ENCODE measurements at regions not wholly inside any gene's neighbourhood (a gene's known extent, or its start where the extent isn't known, plus 50 kb on each side); places are given as distances from the start of the nearest gene placed in this dataset.

DNA sequence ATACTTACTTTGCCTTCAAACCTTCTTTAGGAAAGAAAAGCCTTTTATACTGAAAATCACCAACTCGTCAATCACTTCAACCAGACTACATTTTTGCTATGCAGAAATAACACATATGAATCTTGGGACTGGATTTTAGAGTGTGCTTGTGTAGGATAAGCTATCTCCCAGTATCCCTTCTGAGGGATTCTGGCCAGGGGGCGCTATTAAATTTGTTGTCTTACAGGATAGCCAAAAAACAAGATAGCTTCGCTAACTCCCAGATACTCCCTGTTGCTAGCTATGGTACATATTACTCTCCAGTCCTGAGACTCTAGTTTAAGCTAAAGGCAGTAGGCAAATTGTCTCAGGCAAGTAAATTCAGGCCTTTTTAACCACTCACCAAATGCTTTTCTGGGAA, 167.2 kb downstream of the LHFPL1 start:
- Histone ChIP-seq H2AK5ac (ENCODE audit: low read depth, low read length) (no peak overlapping the region), H2AK9ac (replicated peaks; ENCODE audit: low read depth, low read length, poor library complexity) (no peak overlapping the region), H4K8ac (ENCODE audit: low read depth in 2 of 2, low read length in 2 of 2) (no peak overlapping the region), H3K18ac (ENCODE audit: low read depth, low read length) (peak overlapping the region; percentile 59; the same call in 1 of the 2 replicates), H4K5ac (ENCODE audit: low read depth, low read length) (no peak overlapping the region), H3K14ac (replicated peaks; ENCODE audit: low read depth, low read length) (no peak overlapping the region), H3K4me1 (ENCODE audit: control insufficient read depth, insufficient read depth, low read length) (no peaks in the 10 kb centered on the region), H3K4ac (ENCODE audit: low read depth, low read length) (no peak overlapping the region), H3K9me3 (ENCODE audit: control insufficient read depth, insufficient read depth, low read length) (peaks cover 6% of the 10 kb centered on the region), H3K4me3 (ENCODE audit: insufficient read depth, low read depth, low read length) (no peak overlapping the region), H2BK120ac (ENCODE audit: low read depth, low read length) (0 out of 2 replicates have a peak overlapping the region, but pooled peaks have one; percentile 40), H3K79me1 (ENCODE audit: low read depth in 1 of 2, low read length in 2 of 2) (no peaks in the 10 kb centered on the region), H3K9me1 (ENCODE audit: insufficient read depth, low read length) (no peaks in the 10 kb centered on the region), H3K23ac (ENCODE audit: low read depth, low read length) (no peak overlapping the region), H3K4me2 (ENCODE audit: low read depth, low read length) (no peak overlapping the region), H3K27me3 (ENCODE audit: control insufficient read depth, insufficient read depth, low read length) (no peaks in the 10 kb centered on the region), H2BK15ac (ENCODE audit: low read depth, low read length) (no peak overlapping the region), H4K20me1 (ENCODE audit: insufficient read depth, low read length) (no peaks in the 10 kb centered on the region), H4K91ac (ENCODE audit: insufficient read depth, low read depth, low read length) (no peak overlapping the region), H3K56ac (ENCODE audit: extremely low read depth, insufficient read depth, low read length) (no peak overlapping the region), H2BK20ac (ENCODE audit: low read depth, low read length) (no peak overlapping the region), H3K9ac (ENCODE audit: low read depth, low read length) (no peak overlapping the region), H2AFZ (replicated peaks; ENCODE audit: low read length, poor library complexity) (no peak overlapping the region), H2BK5ac (ENCODE audit: low read depth, low read length, poor library complexity, severe bottlenecking) (no peak overlapping the region), H3K27ac (ENCODE audit: insufficient read depth, low read length) (no peak overlapping the region), H3K36me3 (ENCODE audit: control insufficient read depth, insufficient read depth, low read length) (no peaks in the 10 kb centered on the region)
- DNase-seq (peak; percentile 4), ATAC-seq (ENCODE audit: low read depth) (no peak)
- CTCF ChIA-PET = interaction anchor here (1.1 to 1.3 kb wide), 2 partner anchors 13 to 124 kb away, joined by 3 to 4 read pairs; no protein-coding TSS in a partner anchor
- POLR2A ChIA-PET (ENCODE audit: unreplicated experiment) = no interaction called here
- WGBS, 2 experiments (ENCODE audit: extremely low coverage in 2 of 2, insufficient read length in 1 of 2) = no CpG with 5 or more reads among the region's 3 CpGs
- intact Hi-C loops (cut with micrococcal nuclease) = loop anchor here (10.0 kb wide), 1 partner anchor 222 kb away; no protein-coding TSS in a partner anchor
- BruUV-seq (replicated peaks) = no TSS peak
- TF ChIP-seq POLR2A (IDR thresholded peaks at IDR 0.05; ENCODE audit: low read depth, low read length) = no peak
- TF ChIP-seq, protein P1, sequence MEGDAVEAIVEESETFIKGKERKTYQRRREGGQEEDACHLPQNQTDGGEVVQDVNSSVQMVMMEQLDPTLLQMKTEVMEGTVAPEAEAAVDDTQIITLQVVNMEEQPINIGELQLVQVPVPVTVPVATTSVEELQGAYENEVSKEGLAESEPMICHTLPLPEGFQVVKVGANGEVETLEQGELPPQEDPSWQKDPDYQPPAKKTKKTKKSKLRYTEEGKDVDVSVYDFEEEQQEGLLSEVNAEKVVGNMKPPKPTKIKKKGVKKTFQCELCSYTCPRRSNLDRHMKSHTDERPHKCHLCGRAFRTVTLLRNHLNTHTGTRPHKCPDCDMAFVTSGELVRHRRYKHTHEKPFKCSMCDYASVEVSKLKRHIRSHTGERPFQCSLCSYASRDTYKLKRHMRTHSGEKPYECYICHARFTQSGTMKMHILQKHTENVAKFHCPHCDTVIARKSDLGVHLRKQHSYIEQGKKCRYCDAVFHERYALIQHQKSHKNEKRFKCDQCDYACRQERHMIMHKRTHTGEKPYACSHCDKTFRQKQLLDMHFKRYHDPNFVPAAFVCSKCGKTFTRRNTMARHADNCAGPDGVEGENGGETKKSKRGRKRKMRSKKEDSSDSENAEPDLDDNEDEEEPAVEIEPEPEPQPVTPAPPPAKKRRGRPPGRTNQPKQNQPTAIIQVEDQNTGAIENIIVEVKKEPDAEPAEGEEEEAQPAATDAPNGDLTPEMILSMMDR (conservative IDR thresholded peaks at IDR 0.05; ENCODE audit: low read depth, low read length) = 0 out of 2 replicates have a peak, but pooled peaks have one; percentile 11
- in situ Hi-C loops (cut with MboI; ENCODE audit: low sequenced_read_pairs) = no loop called here
- dilution Hi-C loops (cut with HindIII; ENCODE audit: low sequenced_read_pairs, unreplicated experiment) = no loop called here
